Vagina (tissue), 2 donors: ENCODE measurements at regions not wholly inside any gene's neighbourhood (a gene's known extent, or its start where the extent isn't known, plus 50 kb on each side); places are given as distances from the start of the nearest gene placed in this dataset.

Experiments used
- POLR2AphosphoS5 ChIP-seq, 2 donors: sonication (generic); formaldehyde crosslinking; IDR thresholded peaks; one replicate each; pipeline ENCODE4 v1.9.0; 2017; ENCODE audit warnings: antibody characterized with exemption in 2 of 2, mild to moderate bottlenecking in 2 of 2, low read depth in 1 of 2; ENCODE audit not compliant: insufficient read depth in 1 of 2
- TF ChIP-seq, protein P1 (sequence below), 3 experiments: fragments of 450-650 bp in 2 of 3; fragments of 200-600 bp in 1 of 3; sonication (generic) in 1 of 3; IDR thresholded peaks; one replicate each; pipeline ENCODE4 v1.5.1; 2017 to 2019; ENCODE audit warnings: antibody characterized with exemption in 3 of 3, mild to moderate bottlenecking in 2 of 3, moderate library complexity in 2 of 3

DNA sequence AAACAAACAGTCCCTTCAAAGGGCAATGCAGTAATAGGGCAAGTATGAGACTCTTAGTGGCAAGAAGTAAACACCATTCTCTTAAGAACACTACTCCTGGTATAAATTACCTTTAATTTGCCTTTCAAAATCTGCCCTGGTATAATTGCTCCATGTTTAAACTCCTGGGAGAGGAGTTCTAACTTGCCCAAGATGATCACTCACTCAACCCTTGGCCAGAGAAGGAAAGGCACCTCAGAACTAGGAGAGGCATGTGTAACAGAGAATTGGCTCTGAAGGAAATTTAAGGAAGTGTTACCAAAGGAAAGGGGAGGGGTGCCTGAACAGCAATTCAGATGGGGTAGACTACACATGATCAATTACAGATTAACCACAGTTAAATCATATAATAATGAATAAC lies 1173.6 kb upstream of the SORCS1 start:
- TF ChIP-seq, protein P1, sequence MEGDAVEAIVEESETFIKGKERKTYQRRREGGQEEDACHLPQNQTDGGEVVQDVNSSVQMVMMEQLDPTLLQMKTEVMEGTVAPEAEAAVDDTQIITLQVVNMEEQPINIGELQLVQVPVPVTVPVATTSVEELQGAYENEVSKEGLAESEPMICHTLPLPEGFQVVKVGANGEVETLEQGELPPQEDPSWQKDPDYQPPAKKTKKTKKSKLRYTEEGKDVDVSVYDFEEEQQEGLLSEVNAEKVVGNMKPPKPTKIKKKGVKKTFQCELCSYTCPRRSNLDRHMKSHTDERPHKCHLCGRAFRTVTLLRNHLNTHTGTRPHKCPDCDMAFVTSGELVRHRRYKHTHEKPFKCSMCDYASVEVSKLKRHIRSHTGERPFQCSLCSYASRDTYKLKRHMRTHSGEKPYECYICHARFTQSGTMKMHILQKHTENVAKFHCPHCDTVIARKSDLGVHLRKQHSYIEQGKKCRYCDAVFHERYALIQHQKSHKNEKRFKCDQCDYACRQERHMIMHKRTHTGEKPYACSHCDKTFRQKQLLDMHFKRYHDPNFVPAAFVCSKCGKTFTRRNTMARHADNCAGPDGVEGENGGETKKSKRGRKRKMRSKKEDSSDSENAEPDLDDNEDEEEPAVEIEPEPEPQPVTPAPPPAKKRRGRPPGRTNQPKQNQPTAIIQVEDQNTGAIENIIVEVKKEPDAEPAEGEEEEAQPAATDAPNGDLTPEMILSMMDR (IDR thresholded peaks at IDR 0.05): no peak
- no peak for TF ChIP-seq POLR2AphosphoS5 (IDR thresholded peaks at IDR 0.05; ENCODE audit: insufficient read depth in 1 of 2, low read depth in 1 of 2)
